ENCODE measurements at regions not wholly inside any gene's neighbourhood (a gene's known extent, or its start where the extent isn't known, plus 50 kb on each side); places are given as distances from the start of the nearest gene placed in this dataset.

DNA sequence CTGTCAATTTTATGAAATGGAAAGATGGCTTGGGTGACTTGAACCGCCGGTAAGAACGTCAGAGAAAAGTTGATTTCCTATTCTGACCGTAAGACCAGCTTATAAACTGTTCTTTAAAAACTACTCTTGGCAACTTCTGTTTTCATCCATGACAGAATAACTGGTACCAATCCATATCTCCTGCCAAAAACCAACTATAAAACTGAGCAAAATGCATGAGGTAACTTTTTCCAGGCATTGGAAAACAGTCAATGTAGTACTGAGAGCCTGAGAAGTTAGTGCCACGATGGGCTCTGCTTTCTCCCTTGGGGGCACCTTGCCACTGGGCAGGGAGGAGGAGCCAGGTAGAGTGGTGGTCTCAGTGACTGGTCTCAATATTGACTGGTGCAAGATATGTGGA, 615.2 kb upstream of the TBL1XR1 start:
- no peak for DNase-seq (ENCODE audit: low read depth in 2 of 2)

DNA sequence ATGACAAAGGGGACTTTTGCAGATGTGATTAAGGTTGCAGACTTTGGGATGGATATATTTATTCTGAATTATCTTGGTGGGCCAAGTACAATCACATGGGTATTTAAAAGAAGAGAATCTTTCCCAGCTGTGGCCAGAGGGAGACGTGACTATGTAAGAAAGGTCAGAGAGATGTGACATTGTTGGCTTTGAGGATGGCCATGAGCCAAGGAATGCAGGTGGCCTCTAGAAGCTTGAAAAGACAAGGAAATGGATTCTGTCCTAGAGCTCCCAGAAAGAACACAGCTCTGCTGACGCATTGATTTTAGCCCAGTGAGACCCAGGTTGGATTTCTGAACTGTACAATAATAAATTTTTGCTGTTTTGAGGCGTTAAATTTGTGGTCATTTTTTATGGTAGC, 616.0 kb upstream of the TBL1XR1 start:
- DNase-seq (ENCODE audit: low read depth in 2 of 2): no peak

DNA sequence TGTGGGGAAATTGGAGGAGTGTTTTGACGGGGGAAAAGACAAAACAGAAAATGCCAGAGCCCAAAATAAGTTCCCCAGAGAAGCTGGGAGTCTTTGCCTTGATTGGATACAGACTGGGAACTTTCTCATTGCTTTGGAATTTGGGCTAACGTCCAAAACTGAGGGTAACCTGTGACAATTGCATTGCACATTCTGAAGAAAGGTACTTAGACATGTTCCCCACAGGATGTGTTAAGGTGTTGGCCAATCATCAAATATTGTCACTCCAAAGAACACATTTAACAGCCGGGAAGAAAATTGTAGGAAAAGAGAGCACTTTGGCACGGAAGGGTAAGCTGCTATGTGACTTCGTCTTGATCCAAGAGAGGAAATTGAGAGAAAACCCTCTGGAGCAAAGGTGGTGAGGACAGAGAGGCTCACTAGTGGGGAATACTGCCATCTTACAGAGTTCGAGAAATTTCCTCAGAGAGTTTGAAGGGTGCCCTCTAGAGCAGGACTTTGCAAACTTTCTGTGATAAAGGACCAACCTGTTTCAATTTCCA, 619.5 kb upstream of the TBL1XR1 start:
- no peak for DNase-seq (ENCODE audit: low read depth in 2 of 2)

DNA sequence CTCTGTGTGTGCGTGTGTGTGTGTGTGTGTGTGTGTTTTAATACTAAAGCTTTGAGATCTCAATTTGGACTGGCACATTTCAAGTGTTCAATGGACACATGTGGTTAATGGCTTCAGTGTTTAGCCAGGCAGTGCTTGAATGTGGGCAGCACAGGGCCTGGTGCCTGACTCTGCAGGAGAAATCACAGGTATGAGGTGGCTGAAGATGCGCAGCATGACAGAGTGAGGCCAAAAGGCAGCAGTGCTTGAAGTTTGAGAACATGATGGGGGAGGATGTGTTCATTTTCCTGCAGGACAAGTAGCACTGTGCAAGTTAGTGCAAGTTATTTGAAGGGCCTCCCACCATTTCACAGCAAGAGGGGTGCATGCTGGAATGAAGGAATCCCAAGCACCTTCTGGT, 620.5 kb upstream of the TBL1XR1 start:
- DNase-seq (ENCODE audit: low read depth in 2 of 2): no peak

DNA sequence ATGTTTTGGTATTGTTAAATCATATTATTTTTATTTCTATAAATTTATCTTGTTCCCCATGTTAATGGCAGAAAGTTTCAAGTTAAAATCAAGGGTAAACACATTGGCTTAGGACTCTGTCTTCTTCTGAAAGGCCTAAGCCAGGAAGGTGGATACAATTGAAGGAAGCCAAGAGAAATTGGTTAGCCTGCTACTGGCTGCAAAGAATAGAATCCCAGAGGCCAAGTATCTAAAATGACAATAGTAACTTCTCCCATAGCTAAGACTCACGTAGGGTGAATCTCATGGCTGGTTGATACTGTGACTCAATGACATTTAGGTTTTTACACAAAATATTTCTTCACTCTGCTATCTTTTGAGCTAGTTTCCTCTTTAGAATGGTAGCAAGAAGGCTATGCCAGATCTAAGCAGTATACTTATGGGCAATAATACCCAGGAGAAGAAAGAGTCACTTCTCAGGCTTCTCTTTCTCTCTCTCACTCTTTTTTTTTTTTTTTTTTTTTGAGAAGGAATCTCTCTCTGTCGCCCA, 621.5 kb upstream of the TBL1XR1 start:
- DNase-seq (ENCODE audit: low read depth in 2 of 2): no peak

DNA sequence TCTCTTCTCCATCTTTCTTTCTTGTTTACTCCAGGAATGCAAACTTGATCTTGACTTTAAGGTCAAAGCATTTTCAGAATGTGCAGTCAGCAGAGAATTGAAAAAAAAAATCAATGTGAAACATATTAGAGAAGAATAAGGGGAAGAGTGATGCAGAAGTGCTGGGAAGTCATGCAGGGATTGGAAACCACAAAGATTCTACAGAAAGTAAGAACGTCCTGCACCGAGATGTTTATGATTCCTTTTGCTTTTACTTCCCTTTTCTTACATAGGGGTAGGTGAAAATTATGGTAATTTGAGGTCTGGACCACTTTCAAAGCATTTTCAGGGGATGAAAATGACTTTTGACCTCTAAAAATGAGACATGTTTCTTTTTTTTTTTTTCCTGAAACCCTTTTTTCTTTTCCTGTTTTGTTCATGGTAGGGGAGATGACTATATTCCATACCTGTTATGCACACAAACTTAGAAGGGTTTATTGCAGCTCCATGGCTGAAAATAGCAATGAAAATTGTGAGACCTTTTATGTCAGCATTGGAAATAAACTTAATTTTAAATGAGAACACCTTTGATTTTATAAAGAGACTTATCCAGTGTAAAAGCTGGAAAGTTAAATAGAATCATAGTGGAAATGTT, 623.5 kb upstream of the TBL1XR1 start:
- DNase-seq (ENCODE audit: low read depth in 2 of 2): no peak

DNA sequence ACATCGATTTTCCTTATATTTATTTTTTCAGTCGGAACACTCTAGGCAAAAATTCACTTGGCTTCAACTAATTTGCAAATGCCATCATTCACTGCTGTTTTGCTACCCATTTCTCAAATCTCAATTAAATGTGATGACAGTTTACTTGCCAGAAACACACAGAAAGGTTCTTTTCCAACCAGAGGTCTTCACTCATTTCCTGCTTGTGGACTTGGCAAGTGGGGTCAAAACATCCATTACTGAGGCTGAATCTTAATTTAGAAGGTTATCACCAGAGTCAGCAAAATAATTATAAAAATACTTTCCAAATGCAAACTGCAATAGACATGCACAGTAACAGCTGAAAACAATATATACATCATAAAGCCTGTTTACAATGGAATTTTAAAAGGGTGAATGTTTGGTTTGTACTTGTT, 625.4 kb upstream of the TBL1XR1 start:
- DNase-seq (ENCODE audit: low read depth in 2 of 2): no peak

DNA sequence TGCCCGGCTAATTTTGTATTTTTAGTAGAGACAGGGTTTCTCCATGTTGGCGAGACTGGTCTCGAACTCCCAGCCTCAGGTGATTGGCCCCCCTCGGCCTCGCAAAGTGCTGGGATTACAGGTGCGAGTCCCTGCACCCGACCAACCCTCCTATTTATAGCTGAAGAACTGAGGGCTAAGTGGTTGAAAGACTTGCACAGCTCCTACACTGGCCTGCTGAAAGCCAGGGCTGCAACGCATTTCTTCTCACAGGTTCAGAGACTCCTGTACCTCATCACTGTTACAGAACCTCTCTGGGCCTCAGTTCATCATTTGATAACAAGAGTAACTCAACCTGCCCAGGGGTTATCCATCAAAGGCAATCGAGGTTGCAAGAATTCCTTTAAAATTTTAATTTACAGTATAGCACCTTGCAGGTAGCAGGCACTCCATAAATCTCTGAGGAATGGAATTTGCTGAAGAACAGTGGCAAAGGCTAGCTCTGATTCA, 626.5 kb upstream of the TBL1XR1 start:
- no peak for DNase-seq (ENCODE audit: low read depth in 2 of 2)

DNA sequence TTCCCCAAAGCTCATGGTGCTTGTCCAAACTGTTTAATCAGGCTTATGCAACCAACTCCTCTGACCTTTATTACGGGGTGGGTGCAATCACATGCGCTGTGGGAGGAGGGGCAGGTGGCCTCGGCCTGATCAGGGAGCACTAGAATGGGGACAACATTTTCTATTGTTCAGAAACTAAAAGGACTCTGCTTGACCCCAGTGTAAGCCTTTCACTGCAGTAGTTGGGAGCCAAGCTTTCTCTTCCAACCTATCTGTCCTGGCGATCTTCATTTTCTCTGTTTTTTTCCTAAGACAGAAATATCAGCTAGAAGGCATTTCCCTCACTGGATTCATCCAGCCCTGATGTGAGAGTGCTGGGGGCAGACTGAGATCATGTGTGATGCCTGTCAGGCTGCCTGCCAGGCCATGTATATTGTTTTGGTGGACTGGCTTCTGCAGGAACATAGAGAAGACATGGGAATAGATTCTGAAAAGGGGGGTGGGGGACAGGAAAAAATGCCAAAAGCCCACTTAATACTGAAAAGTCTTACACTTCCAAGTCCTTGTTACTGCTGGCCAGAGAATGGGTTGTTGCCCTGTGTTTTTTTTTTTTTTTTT, 627.0 kb upstream of the TBL1XR1 start:
- no peak for DNase-seq (ENCODE audit: low read depth in 2 of 2)

DNA sequence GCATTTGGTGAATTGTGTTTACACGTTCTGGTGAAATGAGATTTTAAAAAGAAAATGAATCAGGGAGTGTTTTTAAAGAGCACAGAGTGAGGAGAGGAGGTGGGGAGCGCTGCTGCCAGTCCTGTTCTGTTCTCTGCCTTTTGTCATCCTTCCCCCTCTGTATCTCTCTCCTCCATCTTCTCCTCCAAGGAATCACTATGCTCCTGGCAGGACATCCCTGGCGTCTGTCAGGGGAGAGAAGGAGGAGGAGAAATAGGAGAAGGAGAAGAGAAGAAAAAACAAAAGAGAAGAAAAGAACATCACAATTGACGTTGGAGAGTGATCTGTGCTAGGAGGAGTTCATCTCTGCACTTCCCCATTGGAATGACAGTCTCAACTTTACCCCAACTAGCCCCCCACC, 627.6 kb upstream of the TBL1XR1 start:
- no peak for DNase-seq (ENCODE audit: low read depth in 2 of 2)

DNA sequence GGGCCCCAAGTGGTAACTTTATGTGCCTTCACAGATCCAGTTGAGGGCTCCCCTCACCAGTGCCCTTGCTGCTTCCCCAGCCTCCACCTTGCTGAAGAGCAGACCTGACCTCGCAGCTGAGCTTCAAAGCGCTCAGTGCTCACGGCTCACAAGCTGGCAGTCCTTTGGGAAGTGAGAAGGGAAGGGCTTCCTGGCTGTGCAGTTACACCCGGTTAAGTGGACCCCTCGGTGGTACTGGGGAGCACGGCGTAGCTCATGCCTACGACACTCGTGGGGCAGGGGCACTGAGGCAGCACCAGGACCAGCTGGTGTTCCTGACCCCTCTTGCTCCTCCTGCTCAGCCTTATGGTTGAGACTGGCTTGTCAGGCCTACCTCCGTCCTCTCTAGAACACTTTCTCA, 629.0 kb upstream of the TBL1XR1 start:
- DNase-seq (ENCODE audit: low read depth in 2 of 2): no peak

DNA sequence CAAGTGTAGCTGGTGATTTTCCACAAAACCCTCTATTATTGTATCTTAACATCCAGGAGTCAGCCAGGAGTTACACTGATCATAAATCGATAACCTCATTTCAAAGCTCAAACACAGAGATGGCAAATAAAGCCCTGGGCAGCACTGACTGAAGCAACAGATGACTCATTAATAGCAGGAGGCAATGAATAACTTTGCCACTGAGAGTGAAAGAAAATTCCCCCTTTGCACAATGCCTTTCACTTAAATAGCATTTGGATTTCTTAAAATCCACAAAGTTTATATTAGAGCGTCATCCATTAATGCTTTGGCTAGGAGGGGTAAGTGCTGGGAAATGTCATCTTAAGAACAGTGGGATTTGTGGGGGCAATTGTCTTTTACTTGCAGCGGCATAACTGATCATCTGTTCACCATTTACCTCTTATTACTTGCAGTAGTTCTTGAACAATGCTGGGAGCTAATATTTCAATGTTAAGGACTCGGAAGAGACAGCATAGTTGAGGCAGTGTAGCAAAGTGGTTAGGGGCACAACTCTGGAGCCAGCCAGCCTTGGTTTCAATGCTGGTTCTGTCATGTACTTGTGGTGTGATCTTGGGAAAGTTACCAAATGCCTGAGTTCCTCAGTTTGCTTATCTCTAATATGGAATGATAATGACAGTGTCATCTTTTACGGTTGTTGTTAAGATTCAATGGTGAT, 630.4 kb upstream of the TBL1XR1 start:
- no peak for DNase-seq (ENCODE audit: low read depth in 2 of 2)

DNA sequence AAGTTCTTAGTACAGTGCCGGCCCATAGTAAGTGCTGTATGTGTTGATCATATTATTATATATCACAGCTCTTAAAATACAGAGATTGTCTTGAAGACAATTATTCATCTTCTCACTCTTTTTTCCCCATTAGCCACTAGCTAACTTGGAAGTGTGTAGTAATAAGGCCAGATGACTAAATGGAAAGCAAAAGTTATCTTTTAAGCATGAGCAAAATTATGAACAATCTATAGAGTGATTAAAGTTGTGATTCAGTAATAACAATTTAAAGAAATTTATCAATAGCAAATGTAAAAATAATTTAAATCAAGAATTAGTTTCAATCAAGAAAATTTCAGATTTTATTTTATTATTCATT, 630.9 kb upstream of the TBL1XR1 start:
- DNase-seq (ENCODE audit: low read depth in 2 of 2): no peak

DNA sequence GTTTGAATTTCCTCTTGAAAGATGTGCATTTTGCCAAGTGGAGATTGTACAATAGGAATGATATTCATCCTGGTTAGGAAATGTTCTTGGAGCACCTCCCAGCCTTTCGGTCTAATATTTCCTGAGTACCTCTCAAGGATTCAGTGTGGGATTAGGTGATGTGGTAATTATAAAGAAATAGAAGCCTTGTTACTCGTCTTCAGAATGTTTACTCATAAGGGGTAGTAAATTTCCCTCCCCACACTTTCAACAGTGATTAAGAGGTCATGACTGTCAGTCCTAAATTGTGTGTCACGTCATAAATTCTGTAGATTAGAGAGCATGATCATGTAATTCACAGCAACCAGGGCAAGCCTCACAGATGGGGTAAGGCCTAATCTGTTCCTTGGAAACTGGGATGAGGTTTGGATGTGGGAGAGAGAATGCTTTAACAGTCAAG, 633.1 kb upstream of the TBL1XR1 start:
- no peak for DNase-seq (ENCODE audit: low read depth in 2 of 2)

DNA sequence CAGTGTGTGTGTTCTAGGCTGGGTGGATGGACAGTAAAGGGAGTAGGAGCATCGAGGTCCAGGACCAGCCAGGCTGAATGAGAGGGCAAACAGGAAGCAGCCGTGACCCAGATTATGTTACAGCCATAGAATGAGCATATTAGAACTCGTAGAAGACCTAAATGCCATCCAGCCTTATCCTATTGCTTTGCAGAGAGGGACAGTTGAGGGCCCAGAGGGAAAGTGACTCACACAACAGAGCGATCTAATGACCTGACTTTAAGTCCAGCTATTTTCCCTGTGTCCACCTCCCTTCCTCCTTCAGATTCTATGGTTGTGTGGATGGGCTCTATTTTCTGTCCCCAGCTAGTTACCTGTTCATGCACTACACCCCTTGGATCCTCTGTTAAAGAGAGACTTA, 634.1 kb upstream of the TBL1XR1 start:
- DNase-seq (ENCODE audit: low read depth in 2 of 2): no peak

DNA sequence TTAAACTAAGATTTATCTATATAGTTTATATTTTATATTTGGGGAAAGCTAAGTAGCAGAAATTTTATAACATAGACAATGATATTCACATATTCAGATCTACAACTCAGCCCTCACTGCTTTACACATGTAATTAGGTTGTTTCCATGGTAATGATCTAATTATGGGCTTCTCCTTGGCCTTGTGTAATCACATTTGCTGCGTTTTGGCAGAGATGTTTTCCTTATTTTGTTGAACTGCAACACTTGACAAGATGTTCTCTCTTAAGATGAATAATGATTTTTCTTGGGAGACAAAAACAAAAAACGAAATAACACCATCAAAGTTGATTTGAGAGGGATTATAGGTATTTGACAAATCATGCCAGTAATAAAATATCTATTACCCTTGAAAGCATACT, 635.6 kb upstream of the TBL1XR1 start:
- no peak for DNase-seq (ENCODE audit: low read depth in 2 of 2)

DNA sequence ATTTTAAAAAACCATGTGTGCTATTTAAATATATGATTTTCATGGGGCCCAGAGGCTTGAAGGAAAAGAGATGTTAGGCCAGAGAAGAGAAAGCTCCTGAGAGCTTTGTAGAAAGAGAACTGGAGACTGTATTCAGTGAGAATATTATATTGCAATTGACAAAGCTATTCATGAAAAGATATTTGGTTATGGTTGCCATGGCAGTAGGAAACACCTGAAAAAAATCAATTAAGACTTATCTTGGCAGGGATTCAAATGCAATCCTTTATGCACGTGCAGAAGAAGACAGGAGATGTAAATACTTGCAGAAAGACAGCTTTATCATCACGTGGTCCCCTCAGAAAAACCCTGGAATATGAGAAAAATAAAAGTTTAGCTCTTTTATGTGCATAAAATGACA, 636.0 kb upstream of the TBL1XR1 start:
- no peak for DNase-seq (ENCODE audit: low read depth in 2 of 2)

DNA sequence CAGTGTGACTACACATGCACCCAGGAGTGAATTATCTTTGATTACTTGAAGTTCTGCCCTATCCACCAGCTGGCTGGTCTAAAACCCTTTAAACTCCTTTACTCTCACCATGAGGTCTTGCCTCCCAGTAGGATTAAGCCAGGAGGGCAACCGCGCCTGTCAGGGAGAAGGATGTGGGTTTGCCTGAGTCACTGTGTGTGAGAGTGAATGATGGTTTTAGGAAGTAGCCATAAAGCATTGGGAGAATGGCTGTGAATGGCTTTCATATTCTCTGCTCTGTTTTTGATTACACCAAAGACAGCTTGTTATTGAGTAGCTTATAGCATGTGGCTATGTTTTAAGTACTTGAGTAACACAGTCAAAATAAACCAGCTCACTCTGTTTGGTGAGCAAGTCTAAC, 637.7 kb upstream of the TBL1XR1 start:
- no peak for DNase-seq (ENCODE audit: low read depth in 2 of 2)

DNA sequence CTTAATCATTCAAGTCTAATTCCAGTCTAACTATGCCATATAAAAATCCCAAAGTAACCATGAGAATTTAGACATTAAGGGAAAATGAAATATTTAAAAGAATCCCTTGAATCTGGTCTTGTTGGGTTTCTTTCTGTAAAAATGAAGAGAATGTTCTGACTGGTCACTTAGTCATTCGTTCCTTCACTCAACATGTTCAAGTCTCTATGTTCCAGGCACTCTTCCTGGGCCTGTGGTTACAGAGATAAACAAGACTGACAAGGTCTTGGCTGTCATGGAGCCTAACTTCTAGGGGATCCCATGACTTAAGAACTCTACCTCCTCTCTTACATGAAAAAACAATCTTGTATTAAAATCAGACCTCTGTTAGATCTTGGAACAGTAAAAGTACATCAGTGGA, 638.6 kb upstream of the TBL1XR1 start:
- DNase-seq (ENCODE audit: low read depth in 2 of 2): no peak

DNA sequence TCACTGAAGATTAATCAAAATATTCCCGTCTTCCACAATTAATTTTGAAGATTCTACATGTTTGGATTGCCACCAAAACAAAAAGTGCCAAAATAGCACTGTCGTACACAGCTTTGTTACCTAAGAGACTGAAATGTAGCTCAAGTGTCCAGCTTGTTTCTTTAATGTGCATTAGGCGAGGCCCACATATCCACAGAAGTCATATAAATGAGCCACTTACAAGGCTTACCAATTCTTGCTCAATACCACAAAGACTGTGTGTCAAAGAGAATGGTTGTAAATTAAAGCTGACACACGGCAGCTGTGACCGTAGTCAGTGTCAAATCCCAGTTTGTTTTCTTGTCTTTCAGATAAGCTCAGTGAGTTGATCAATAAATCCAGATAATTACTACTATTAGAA, 639.4 kb upstream of the TBL1XR1 start:
- no peak for DNase-seq (ENCODE audit: low read depth in 2 of 2)

DNA sequence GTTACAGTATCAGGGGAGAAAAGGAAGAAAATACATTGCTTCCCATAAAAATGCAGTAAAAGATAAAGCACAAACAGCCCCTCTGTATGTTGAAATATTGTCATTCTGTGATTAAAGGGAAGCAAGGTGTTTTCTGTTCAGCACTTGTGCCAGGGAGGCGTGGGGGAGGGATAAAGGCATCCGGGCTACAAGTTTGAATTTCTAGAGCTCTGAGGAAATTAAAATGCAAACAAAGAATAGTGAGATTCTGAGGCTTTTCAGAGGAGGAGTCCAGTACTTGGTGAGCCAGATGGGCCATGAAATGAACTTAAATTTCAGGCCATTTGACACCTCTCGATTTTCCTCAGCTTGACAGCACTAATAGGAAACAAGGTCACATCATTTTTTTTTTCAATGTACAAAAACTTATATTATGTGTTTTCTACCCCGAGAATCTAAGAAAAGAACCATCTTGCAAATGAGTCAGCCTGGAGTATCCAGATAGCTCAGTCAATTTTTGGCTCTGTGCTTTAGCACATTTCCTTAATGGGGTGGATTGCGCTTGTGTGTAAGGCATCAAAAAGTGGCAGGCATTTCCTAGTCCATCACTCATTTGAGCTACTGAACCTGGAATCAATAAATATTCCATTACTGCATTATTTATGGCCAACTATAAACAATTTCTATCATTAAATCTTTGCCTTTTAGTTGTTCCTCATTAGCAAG, 640.8 kb upstream of the TBL1XR1 start:
- DNase-seq (ENCODE audit: low read depth in 2 of 2): no peak

DNA sequence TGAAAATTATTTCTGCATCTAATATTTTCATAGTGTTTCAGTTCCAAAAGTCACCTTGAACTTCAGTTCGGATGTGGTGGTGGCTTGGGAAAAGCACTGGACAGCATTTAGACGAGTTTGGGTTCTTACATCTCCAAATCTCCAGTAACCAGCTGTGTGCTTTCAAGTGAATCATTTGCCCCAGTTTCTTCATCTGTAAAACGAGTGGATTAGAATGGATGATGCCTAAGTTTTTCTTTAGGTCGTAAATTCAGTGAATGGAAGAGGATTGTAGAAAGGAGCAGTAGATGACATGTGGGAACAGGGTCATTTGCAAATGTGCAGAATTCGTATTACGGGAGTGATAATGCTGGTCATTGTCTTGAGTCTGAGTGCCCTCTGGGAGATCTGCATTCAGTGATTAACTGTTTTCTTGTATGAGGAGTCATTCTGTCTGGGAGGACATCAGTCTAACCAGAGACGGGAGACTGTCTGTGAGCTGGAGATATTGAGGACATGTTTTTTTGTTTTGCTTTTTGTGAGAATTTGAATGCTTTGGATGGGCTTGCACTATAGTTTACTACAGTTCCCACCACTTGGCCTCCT, 641.6 kb upstream of the TBL1XR1 start:
- no peak for DNase-seq (ENCODE audit: low read depth in 2 of 2)
